ENCODE measurements at regions not wholly inside any gene's neighbourhood (a gene's known extent, or its start where the extent isn't known, plus 50 kb on each side); places are given as distances from the start of the nearest gene placed in this dataset.

- ChIA-PET CTCF (no interaction called here), POLR2A (no interaction called here)
- Mint-ChIP-seq H3K9me3 (peaks cover 0 to 6% (median 0%) of the 10 kb centered on the region in 11 donors), H3K27ac (no peak overlapping the region), H3K4me1 (no peaks in the 10 kb centered on the region), H3K36me3 (no peaks in the 10 kb centered on the region), H3K27me3 (peaks cover 0 to 17% (median 3%) of the 10 kb centered on the region in 5 donors), H3K4me3 (no peak overlapping the region)
- intact Hi-C loops (cut with micrococcal nuclease) = no loop called here
- ATAC-seq (no peak), DNase-seq (no peak)
- Histone ChIP-seq H3K27me3 (ENCODE audit: control insufficient read depth in 2 of 2, insufficient read depth in 2 of 2, low read length in 2 of 2) (no peaks in the 10 kb centered on the region), H3K4me3 (ENCODE audit: low read length) (no peak overlapping the region), H3K27ac (ENCODE audit: low read depth, low read length) (no peak overlapping the region), H3K9me3 (ENCODE audit: control insufficient read depth in 2 of 3, low read length in 3 of 3) (no peaks in the 10 kb centered on the region), H3K36me3 (ENCODE audit: control insufficient read depth in 2 of 3, insufficient read depth in 3 of 3, low read length in 3 of 3) (no peaks in the 10 kb centered on the region), H3K4me1 (ENCODE audit: control insufficient read depth in 2 of 2, insufficient read depth in 2 of 2, low read length in 2 of 2) (no peaks in the 10 kb centered on the region)
These were observed 66.0 kb upstream of the NRXN3 start for GRCh38 chr14:78104160-78104559.

DNA sequence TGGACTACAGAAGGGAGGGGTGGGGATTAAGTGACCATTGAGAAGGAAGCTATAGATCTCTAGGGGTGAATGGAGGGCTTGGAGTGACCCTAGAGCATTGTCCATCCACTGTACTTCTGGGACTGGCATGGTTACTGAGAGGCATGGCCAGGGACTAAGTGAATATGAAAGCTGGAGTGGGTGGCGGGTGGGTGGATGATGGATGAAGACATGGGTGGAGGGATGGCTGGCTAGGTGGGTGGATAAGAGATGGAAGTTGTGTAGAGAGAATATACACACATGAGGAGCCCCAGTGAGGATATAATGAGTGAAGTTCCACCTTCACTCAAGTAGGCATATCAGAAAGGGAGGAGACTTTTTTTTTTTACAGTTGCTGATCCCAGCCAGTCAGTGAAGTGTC, 65.5 kb upstream of the NRXN3 start:
- POLR2A ChIA-PET = no interaction called here

DNA sequence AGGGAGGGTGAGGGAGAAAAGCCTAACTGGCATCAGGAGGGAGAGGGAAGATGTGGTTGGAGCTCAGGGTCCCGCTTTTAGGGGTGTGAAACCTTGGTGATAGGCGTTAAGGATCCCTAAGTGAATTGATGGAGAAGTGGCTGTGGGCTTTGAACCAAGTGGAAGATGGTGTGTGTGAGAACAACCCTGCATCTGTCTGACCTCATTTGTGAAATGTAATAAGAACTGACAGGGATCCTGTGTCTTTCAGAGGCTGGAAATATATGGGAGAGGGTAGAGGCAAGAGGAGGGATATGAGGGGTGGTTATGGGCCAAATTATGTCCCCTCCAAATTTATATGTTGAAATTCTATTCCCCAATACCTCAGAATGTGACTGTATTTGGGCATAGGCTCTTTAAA, 63.8 kb upstream of the NRXN3 start:
- no peak overlapping the region for H3K4me3 ChIP-seq (ENCODE audit: low read length)
- H3K9me3 ChIP-seq (ENCODE audit: control insufficient read depth in 2 of 3, low read length in 3 of 3) = no peaks in the 10 kb centered on the region
- ATAC-seq = no peak
- no peaks in the 10 kb centered on the region for H3K4me1 ChIP-seq (ENCODE audit: control insufficient read depth in 2 of 2, insufficient read depth in 2 of 2, low read length in 2 of 2)
- peaks cover 0 to 11% (median 3%) of the 10 kb centered on the region in 11 donors for H3K9me3 Mint-ChIP-seq
- no peaks in the 10 kb centered on the region for H3K27me3 ChIP-seq (ENCODE audit: control insufficient read depth in 2 of 2, insufficient read depth in 2 of 2, low read length in 2 of 2)
- H3K4me3 Mint-ChIP-seq = no peak overlapping the region
- H3K36me3 ChIP-seq (ENCODE audit: control insufficient read depth in 2 of 3, insufficient read depth in 3 of 3, low read length in 3 of 3) = no peaks in the 10 kb centered on the region
- no peak for DNase-seq
- H3K27ac ChIP-seq (ENCODE audit: low read depth, low read length) = no peak overlapping the region
- H3K4me1 Mint-ChIP-seq = no peaks in the 10 kb centered on the region
- POLR2A ChIA-PET = no interaction called here
- CTCF ChIA-PET = no interaction called here
- H3K36me3 Mint-ChIP-seq = no peaks in the 10 kb centered on the region
- H3K27ac Mint-ChIP-seq = no peak overlapping the region
- intact Hi-C loops (cut with micrococcal nuclease) = no loop called here
- peaks cover 3 to 12% (median 6%) of the 10 kb centered on the region in 5 donors for H3K27me3 Mint-ChIP-seq

More for the DNA sequence above, 65.5 kb upstream of the NRXN3 start:
- H3K4me1 Mint-ChIP-seq = no peaks in the 10 kb centered on the region
- Histone ChIP-seq H3K36me3 (ENCODE audit: control insufficient read depth in 2 of 3, insufficient read depth in 3 of 3, low read length in 3 of 3) (no peaks in the 10 kb centered on the region), H3K27ac (ENCODE audit: low read depth, low read length) (no peak overlapping the region), H3K27me3 (ENCODE audit: control insufficient read depth in 2 of 2, insufficient read depth in 2 of 2, low read length in 2 of 2) (no peaks in the 10 kb centered on the region), H3K4me3 (ENCODE audit: low read length) (no peak overlapping the region), H3K9me3 (ENCODE audit: control insufficient read depth in 2 of 3, low read length in 3 of 3) (no peaks in the 10 kb centered on the region), H3K4me1 (ENCODE audit: control insufficient read depth in 2 of 2, insufficient read depth in 2 of 2, low read length in 2 of 2) (no peaks in the 10 kb centered on the region)
- DNase-seq = no peak
- no peak for ATAC-seq
- peaks cover 0 to 17% (median 3%) of the 10 kb centered on the region in 5 donors for H3K27me3 Mint-ChIP-seq
- H3K9me3 Mint-ChIP-seq = peaks cover 0 to 6% (median 0%) of the 10 kb centered on the region in 11 donors
- intact Hi-C loops (cut with micrococcal nuclease) = no loop called here
- no peak overlapping the region for H3K27ac Mint-ChIP-seq
- H3K4me3 Mint-ChIP-seq = no peak overlapping the region
- no peaks in the 10 kb centered on the region for H3K36me3 Mint-ChIP-seq
- CTCF ChIA-PET = no interaction called here

- H3K4me3 Mint-ChIP-seq = no peak overlapping the region
- H3K4me3 ChIP-seq (ENCODE audit: low read length) = no peak overlapping the region
- no peak for DNase-seq
- CTCF ChIA-PET = no interaction called here
- no peaks in the 10 kb centered on the region for H3K4me1 Mint-ChIP-seq
- H3K36me3 Mint-ChIP-seq = no peaks in the 10 kb centered on the region
- H3K27ac ChIP-seq (ENCODE audit: low read depth, low read length) = no peak overlapping the region
- peaks cover 3 to 13% (median 6%) of the 10 kb centered on the region in 5 donors for H3K27me3 Mint-ChIP-seq
- no peaks in the 10 kb centered on the region for H3K36me3 ChIP-seq (ENCODE audit: control insufficient read depth in 2 of 3, insufficient read depth in 3 of 3, low read length in 3 of 3)
- POLR2A ChIA-PET = no interaction called here
- H3K9me3 ChIP-seq (ENCODE audit: control insufficient read depth in 2 of 3, low read length in 3 of 3) = no peaks in the 10 kb centered on the region
- H3K27ac Mint-ChIP-seq = no peak overlapping the region
- ATAC-seq = no peak
- no peaks in the 10 kb centered on the region for H3K4me1 ChIP-seq (ENCODE audit: control insufficient read depth in 2 of 2, insufficient read depth in 2 of 2, low read length in 2 of 2)
- intact Hi-C loops (cut with micrococcal nuclease) = no loop called here
- H3K27me3 ChIP-seq (ENCODE audit: control insufficient read depth in 2 of 2, insufficient read depth in 2 of 2, low read length in 2 of 2) = no peaks in the 10 kb centered on the region
- H3K9me3 Mint-ChIP-seq = peaks cover 0 to 11% (median 3%) of the 10 kb centered on the region in 11 donors
These were observed 63.0 kb upstream of the NRXN3 start for GRCh38 chr14:78107166-78107565.

GRCh38 chr14:78119440-78119839, 50.7 kb upstream of the NRXN3 start:
- H3K27me3 ChIP-seq (ENCODE audit: control insufficient read depth in 2 of 2, insufficient read depth in 2 of 2, low read length in 2 of 2) = no peaks in the 10 kb centered on the region
- H3K4me1 ChIP-seq (ENCODE audit: control insufficient read depth in 2 of 2, insufficient read depth in 2 of 2, low read length in 2 of 2) = no peaks in the 10 kb centered on the region
- H3K36me3 Mint-ChIP-seq = no peaks in the 10 kb centered on the region
- no peaks in the 10 kb centered on the region for H3K36me3 ChIP-seq (ENCODE audit: control insufficient read depth in 2 of 3, insufficient read depth in 3 of 3, low read length in 3 of 3)
- ChIA-PET POLR2A (no interaction called here), CTCF (no interaction called here)
- intact Hi-C loops (cut with micrococcal nuclease) = no loop called here
- no peak overlapping the region for H3K27ac Mint-ChIP-seq
- H3K4me1 Mint-ChIP-seq = no peaks in the 10 kb centered on the region
- H3K27ac ChIP-seq (ENCODE audit: low read depth, low read length) = no peak overlapping the region
- H3K4me3 ChIP-seq (ENCODE audit: low read length) = no peak overlapping the region
- no peak for ATAC-seq
- H3K9me3 Mint-ChIP-seq = peaks cover 0 to 13% (median 0%) of the 10 kb centered on the region in 11 donors
- DNase-seq = no peak
- H3K9me3 ChIP-seq (ENCODE audit: control insufficient read depth in 2 of 3, low read length in 3 of 3) = no peaks in the 10 kb centered on the region
- H3K4me3 Mint-ChIP-seq = no peak overlapping the region
- peaks cover 0 to 38% (median 9%) of the 10 kb centered on the region in 5 donors for H3K27me3 Mint-ChIP-seq

Measured in naive thymus-derived CD4-positive, alpha-beta T cell (primary cell).